ENCODE measurements at regions not wholly inside any gene's neighbourhood (a gene's known extent, or its start where the extent isn't known, plus 50 kb on each side); places are given as distances from the start of the nearest gene placed in this dataset.

- no peak for DNase-seq
Observed at GRCh38 chr7:106606120-106606519, 54.8 kb downstream of the CCDC71L start.

DNA sequence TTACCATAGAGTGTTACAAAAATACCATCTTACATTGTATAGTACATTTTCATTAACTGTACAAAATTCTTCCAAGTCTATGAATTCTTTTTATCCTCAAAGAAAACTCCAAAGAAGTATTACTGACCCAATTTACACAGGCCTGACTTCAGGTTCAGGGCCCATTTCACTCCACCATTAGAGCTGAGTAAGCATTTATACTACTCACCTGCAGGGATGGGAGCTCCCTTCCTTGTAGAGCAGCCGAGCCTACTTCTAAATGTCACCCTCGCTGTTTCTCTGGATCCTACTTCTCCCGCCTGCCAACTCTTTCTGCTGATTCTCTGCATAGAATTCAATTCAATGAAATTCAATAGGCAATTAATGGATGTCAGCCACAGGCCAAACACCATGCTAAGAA is 56.0 kb downstream of the CCDC71L start:
- no peak for DNase-seq

GRCh38 chr7:106604303-106604924 is 56.5 kb downstream of the CCDC71L start:
- no peak for DNase-seq

DNA sequence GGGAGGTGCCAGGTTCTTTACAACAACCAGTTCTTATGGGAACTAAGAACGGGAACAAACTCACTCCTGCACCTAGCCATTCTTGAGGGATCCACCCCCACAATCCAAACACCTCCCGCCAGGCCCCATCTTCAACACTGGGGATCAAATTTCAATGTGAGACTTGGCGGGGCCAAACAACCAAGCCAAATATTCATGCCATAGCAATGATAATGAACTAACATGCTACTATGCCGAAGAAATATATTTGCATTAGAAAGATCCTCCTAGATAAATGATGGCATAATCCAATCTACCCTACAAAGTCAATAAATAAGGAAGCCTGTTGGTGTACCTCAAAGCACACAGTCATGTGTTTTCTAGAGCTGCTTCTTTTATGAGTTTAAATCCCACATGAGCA is 57.6 kb downstream of the CCDC71L start:
- DNase-seq = no peak

- no peak for DNase-seq
Observed at GRCh38 chr7:106602062-106602461, 58.9 kb downstream of the CCDC71L start.

GRCh38 chr7:106600569-106601373 is 60.2 kb downstream of the CCDC71L start:
- DNase-seq = no peak

DNA sequence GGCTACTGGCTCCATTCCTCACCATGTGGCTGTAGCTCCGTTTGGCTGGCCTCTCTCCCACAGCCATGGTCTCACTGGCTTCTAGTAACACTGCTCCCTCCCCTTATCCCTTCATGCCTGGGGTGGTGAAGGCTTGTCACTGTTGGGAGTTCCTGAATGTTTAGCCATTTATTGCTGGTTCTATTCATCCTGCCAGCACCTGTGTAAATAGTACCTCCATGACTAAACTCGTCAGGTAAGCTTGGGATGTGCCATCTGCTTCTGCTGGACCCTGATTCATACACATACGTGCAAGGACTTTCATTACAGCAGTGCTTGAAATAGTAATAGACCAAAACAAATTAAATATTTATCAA is 61.6 kb downstream of the CCDC71L start:
- peak; percentile 98 for DNase-seq

DNA sequence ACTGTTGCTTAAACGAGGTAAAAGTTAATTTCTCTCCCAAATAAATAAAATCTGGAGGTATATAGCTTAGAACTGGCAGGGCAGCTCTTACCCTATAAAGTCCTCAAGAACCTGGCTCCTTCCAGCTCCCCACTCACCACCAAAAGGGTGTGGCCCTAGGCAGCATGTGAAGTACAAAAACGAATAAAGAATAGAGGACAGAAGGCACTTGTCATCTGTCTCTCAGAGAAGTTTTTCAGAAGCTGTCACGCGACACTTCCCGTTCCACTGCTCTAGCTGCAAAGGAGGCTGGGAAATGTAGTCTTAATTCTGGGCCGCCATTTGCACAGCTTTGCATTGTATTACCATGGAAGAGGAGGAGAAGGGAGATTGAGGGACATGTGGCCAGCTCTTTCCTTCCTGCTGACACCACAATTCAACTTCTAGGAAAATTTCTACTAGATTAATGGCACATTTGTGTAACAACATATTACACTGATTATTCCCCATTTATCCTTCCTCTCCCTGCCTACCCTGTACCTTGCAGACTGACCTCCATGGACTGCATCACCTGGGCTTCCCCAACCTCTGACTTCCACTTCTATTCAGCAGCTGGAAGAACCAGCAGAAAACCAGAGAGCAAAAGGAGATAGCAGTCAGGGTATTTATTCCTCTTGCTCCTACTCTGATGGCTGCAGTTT is 62.2 kb downstream of the CCDC71L start:
- DNase-seq = peak; percentile 94

DNA sequence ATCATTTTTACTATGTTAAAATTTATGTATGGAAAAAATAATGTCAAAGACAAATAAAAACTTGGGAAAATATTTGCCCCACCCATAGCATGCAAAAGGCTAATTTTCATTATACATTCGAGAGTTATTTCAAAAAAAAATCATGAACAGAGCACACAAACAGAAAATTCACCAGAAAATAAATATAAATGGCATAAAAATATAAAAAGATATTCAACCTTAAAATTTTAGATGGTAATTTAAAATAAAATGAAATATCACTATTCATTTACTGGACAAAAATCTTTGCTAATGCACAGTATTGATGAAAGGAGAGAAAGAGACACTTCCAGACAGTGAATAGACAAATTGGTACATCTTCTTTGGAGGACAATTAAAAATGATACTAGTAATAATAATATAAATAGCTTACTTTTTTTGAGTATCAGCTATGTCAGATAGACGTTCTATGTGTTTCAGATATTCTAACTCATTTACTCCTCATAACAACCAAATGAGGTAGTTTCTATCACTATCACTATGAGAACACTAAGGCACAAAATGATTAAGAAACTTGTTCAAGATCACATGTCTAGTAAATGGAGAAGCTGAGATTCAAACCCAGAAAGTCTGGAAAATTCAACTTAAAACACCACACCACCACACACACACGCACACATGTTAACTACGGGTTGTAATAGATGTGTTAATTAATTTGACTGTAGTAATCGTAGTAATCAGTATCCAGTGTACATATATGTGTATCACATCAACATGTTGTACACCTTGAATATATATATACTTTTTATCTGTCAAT is 63.0 kb downstream of the CCDC71L start:
- no peak for DNase-seq

DNA sequence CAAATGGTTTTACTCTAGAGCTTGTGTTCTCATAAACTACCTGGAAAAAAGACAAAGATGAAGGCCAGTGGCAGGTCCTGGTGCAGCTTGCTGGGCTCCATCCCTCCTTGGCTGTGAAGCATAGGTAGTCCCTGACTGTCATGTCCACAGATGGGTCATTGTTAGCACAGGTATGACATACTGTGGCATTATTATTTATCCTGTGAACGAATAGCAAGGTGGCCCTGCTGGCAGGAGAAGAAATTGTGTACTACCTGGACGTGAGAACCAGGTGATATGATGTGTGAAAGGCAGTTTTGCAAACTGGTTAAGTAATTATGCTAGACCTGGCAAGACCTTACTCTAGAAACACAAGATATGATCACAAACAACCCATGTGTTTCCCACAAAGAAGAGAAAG is 63.9 kb downstream of the CCDC71L start:
- no peak for DNase-seq

GRCh38 chr7:106595922-106596321 is 65.0 kb downstream of the CCDC71L start:
- no peak for DNase-seq

- DNase-seq = no peak
Observed at GRCh38 chr7:106593028-106593417, 67.9 kb downstream of the CCDC71L start.

- DNase-seq = no peak
Observed at GRCh38 chr7:106592282-106593027, 68.5 kb downstream of the CCDC71L start.

GRCh38 chr7:106591146-106591545 is 69.8 kb downstream of the CCDC71L start:
- DNase-seq = no peak

DNA sequence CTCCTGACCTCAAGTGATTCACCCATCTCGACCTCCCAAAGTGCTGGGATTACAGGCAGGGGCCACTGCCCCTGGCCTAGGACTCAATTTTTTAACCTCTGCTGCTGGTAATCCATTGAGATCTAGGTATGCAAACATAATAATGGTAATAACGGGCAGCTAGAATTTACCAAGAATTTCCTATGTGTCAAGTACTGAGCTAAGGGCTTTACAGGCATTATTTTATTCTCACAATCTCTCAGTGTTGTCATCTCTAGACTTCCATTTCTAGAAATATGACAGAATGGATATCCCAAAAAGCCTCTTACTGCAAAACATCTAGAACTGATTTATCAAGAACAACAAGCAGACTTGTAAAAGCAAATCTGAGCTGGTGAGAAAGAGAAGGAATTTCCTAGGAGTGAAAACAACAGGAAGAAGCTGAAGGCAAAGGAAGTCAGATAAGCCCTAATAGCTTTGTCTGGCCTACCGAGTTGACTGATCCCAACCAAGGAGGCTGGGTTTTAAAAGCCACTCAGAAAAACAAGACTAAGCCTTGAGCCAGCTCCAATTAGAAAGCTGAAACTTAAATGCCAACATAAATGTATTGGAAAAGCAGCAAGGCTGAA is 70.6 kb downstream of the CCDC71L start:
- DNase-seq = no peak

- DNase-seq = no peak
Observed at GRCh38 chr7:106589198-106589879, 71.6 kb downstream of the CCDC71L start.

GRCh38 chr7:106588422-106589197 is 72.3 kb downstream of the CCDC71L start:
- no peak for DNase-seq

- no peak for DNase-seq
Observed at GRCh38 chr7:106584914-106585759, 75.8 kb downstream of the CCDC71L start.

Data from NCI-H2081 treated with DMSO at 0.1 percent for 48 hours (cell line).